CD8-positive, alpha-beta memory T cell (primary cell): ENCODE measurements at regions not wholly inside any gene's neighbourhood (a gene's known extent, or its start where the extent isn't known, plus 50 kb on each side); places are given as distances from the start of the nearest gene placed in this dataset.
"Not testable (repeated sequence)": the region's sequence is repeated elsewhere in the genome, so short reads cannot be mapped to it uniquely, and the experiment has no call there.

Source experiments
- CTCF ChIA-PET: fragments of 350-600 bp; sonication (Branson Sonifier 250); formaldehyde crosslinking; loops from one replicate; lab custom pipeline; 2021; ENCODE audit warnings: antibody characterized with exemption; lab: Charles Lee
- POLR2A ChIA-PET: fragments of 350-600 bp; sonication (Branson Sonifier 250); formaldehyde crosslinking; loops from one replicate; lab custom pipeline; 2021; ENCODE audit warnings: antibody characterized with exemption; lab: Charles Lee
- DNase-seq, 5 donors: peaks; one replicate each; pipeline versions ENCODE4 v3.0.0 to v3.0.0-alpha.2; 2020 to 2022; ENCODE audit warnings: mixed read lengths in 1 of 5
- H3K27ac ChIP-seq: one replicate; pipeline ENCODE4 v1.7.0; 2013; ENCODE audit warnings: low read depth, mild to moderate bottlenecking, low read length, moderate library complexity
- H3K27me3 ChIP-seq: 2 replicates; pipeline ENCODE4 v1.7.0; 2013; ENCODE audit warnings: low read length, mild to moderate bottlenecking; ENCODE audit not compliant: insufficient read depth, poor library complexity, severe bottlenecking
- H3K36me3 ChIP-seq: 2 replicates; pipeline ENCODE4 v1.7.0; 2013; ENCODE audit warnings: mild to moderate bottlenecking, low read length, moderate library complexity; ENCODE audit not compliant: insufficient read depth
- H3K4me1 ChIP-seq: 2 replicates; pipeline ENCODE4 v1.7.0; 2013; ENCODE audit warnings: mild to moderate bottlenecking, low read length, moderate library complexity; ENCODE audit not compliant: insufficient read depth
- H3K4me3 ChIP-seq: 2 replicates; pipeline ENCODE4 v1.7.0; 2013; ENCODE audit warnings: mild to moderate bottlenecking, low read length
- H3K9me3 ChIP-seq: 2 replicates; pipeline ENCODE4 v1.7.0; 2013; ENCODE audit warnings: mild to moderate bottlenecking, low read length
- H3K27ac Mint-ChIP-seq, 8 donors: one replicate each; pipeline ENCODE4 v1.8.0; 2020 to 2021; ENCODE audit warnings: mixed read lengths in 8 of 8, mild to moderate bottlenecking in 6 of 8, inconsistent platforms in 3 of 8, moderate library complexity in 3 of 8
- H3K27me3 Mint-ChIP-seq, 2 donors: one replicate each; pipeline ENCODE4 v1.8.0; 2020 to 2021; ENCODE audit warnings: mixed read lengths in 2 of 2, mild to moderate bottlenecking in 1 of 2, moderate library complexity in 1 of 2
- H3K36me3 Mint-ChIP-seq, 3 donors: one replicate each; pipeline ENCODE4 v1.8.0; 2020 to 2021; ENCODE audit warnings: mixed read lengths in 3 of 3, inconsistent platforms in 1 of 3, mild to moderate bottlenecking in 1 of 3
- H3K4me1 Mint-ChIP-seq, 3 donors: one replicate each; pipeline ENCODE4 v1.8.0; 2020 to 2021; ENCODE audit warnings: mixed read lengths in 3 of 3, inconsistent platforms in 1 of 3, mild to moderate bottlenecking in 1 of 3
- H3K4me3 Mint-ChIP-seq, 7 donors: one replicate each; pipeline ENCODE4 v1.8.0; 2020 to 2021; ENCODE audit warnings: mixed read lengths in 7 of 7, mild to moderate bottlenecking in 6 of 7, moderate library complexity in 4 of 7, inconsistent platforms in 2 of 7
- H3K9me3 Mint-ChIP-seq, 5 donors: one replicate each; pipeline ENCODE4 v1.8.0; 2020 to 2022; ENCODE audit warnings: mixed read lengths in 5 of 5, mild to moderate bottlenecking in 3 of 5, moderate library complexity in 2 of 5, inconsistent platforms in 1 of 5

GRCh38 chr11:81787584-81788049, 946.0 kb downstream of the FAM181B start:
- no peak overlapping the region for H3K27ac ChIP-seq
- no peaks in the 10 kb centered on the region for H3K36me3 ChIP-seq
- H3K9me3 Mint-ChIP-seq, result no peaks in the 10 kb centered on the region
- no peaks in the 10 kb centered on the region for H3K9me3 ChIP-seq
- H3K4me1 ChIP-seq, result peaks cover 6% of the 10 kb centered on the region
- H3K27me3 ChIP-seq, result no peaks in the 10 kb centered on the region
- no peaks in the 10 kb centered on the region for H3K36me3 Mint-ChIP-seq
- H3K4me3 Mint-ChIP-seq, result peak overlapping the region in 1 of 7 donors; percentile 1
- peak in 2 of 5 donors; percentile 19 to 39 for DNase-seq
- peaks cover 0 to under 1% of the 10 kb centered on the region in 2 donors for H3K27me3 Mint-ChIP-seq
- peak overlapping the region in 1 of 8 donors; percentile 10 for H3K27ac Mint-ChIP-seq
- ChIA-PET POLR2A (no interaction called here), CTCF (interaction anchor here (0.8 to 1.9 kb wide), 6 partner anchors 10 to 439 kb away, joined by 3 to 5 read pairs (median 3); no protein-coding TSS in a partner anchor)
- peaks cover 10 to 15% (median 14%) of the 10 kb centered on the region in 3 donors for H3K4me1 Mint-ChIP-seq
- no peak overlapping the region for H3K4me3 ChIP-seq

- Mint-ChIP-seq H3K36me3 (no peaks in the 10 kb centered on the region), H3K4me1 (no peaks in the 10 kb centered on the region)
- H3K4me3 ChIP-seq, result no peak overlapping the region
These were observed 961.5 kb downstream of the FAM181B start for GRCh38 chr11:81772166-81772565.

GRCh38 chr11:81769906-81770305, 963.8 kb downstream of the FAM181B start:
- H3K4me3 Mint-ChIP-seq, CTCF ChIA-PET, H3K36me3 Mint-ChIP-seq, H3K27me3 ChIP-seq, H3K36me3 ChIP-seq, H3K4me3 ChIP-seq, DNase-seq, H3K27ac Mint-ChIP-seq, H3K9me3 Mint-ChIP-seq, H3K27ac ChIP-seq, H3K9me3 ChIP-seq, POLR2A ChIA-PET, H3K4me1 Mint-ChIP-seq, H3K4me1 ChIP-seq, H3K27me3 Mint-ChIP-seq: not testable (repeated sequence)

More at GRCh38 chr11:81772166-81772565, 961.5 kb downstream of the FAM181B start:
- H3K9me3 ChIP-seq, result no peaks in the 10 kb centered on the region
- ChIA-PET CTCF (no interaction called here), POLR2A (no interaction called here)
- no peaks in the 10 kb centered on the region for H3K9me3 Mint-ChIP-seq
- H3K27me3 Mint-ChIP-seq, result no peaks in the 10 kb centered on the region
- H3K36me3 ChIP-seq, result no peaks in the 10 kb centered on the region
- no peak overlapping the region for H3K27ac ChIP-seq
- H3K4me3 Mint-ChIP-seq, result no peak overlapping the region
- H3K27ac Mint-ChIP-seq, result no peak overlapping the region
- no peak for DNase-seq
- no peaks in the 10 kb centered on the region for H3K27me3 ChIP-seq
- H3K4me1 ChIP-seq, result no peaks in the 10 kb centered on the region

GRCh38 chr11:81756864-81757595, 976.6 kb downstream of the FAM181B start:
- no peak overlapping the region for H3K4me3 Mint-ChIP-seq
- CTCF ChIA-PET, result no interaction called here
- H3K4me1 Mint-ChIP-seq, result no peaks in the 10 kb centered on the region
- H3K36me3 Mint-ChIP-seq, result no peaks in the 10 kb centered on the region
- no peak overlapping the region for H3K27ac Mint-ChIP-seq
- H3K9me3 ChIP-seq, result no peaks in the 10 kb centered on the region
- H3K9me3 Mint-ChIP-seq, result no peaks in the 10 kb centered on the region
- H3K27me3 ChIP-seq, result no peaks in the 10 kb centered on the region
- H3K27ac ChIP-seq, result no peak overlapping the region
- H3K4me3 ChIP-seq, result no peak overlapping the region
- no peaks in the 10 kb centered on the region for H3K4me1 ChIP-seq
- H3K36me3 ChIP-seq, result no peaks in the 10 kb centered on the region
- POLR2A ChIA-PET, result no interaction called here
- peaks cover 2 to 4% of the 10 kb centered on the region in 2 donors for H3K27me3 Mint-ChIP-seq
- DNase-seq, result no peak

- DNase-seq, result no peak
- CTCF ChIA-PET, result no interaction called here
- no peak overlapping the region for H3K27ac ChIP-seq
- H3K4me1 ChIP-seq, result no peaks in the 10 kb centered on the region
- no peaks in the 10 kb centered on the region for H3K36me3 Mint-ChIP-seq
- no peaks in the 10 kb centered on the region for H3K36me3 ChIP-seq
- no peak overlapping the region for H3K27ac Mint-ChIP-seq
- no peaks in the 10 kb centered on the region for H3K27me3 Mint-ChIP-seq
- H3K9me3 ChIP-seq, result no peaks in the 10 kb centered on the region
- H3K4me3 Mint-ChIP-seq, result no peak overlapping the region
- POLR2A ChIA-PET, result no interaction called here
- H3K9me3 Mint-ChIP-seq, result no peaks in the 10 kb centered on the region
- H3K4me1 Mint-ChIP-seq, result no peaks in the 10 kb centered on the region
- H3K4me3 ChIP-seq, result no peak overlapping the region
- no peaks in the 10 kb centered on the region for H3K27me3 ChIP-seq
These were observed 984.4 kb downstream of the FAM181B start for GRCh38 chr11:81749245-81749644.

- H3K27me3 Mint-ChIP-seq, result no peaks in the 10 kb centered on the region
- no peaks in the 10 kb centered on the region for H3K27me3 ChIP-seq
These were observed 989.1 kb downstream of the FAM181B start for GRCh38 chr11:81744336-81745116.

GRCh38 chr11:81725701-81726100, 1008.0 kb downstream of the FAM181B start:
- Mint-ChIP-seq H3K27me3 (no peaks in the 10 kb centered on the region), H3K4me3 (no peak overlapping the region), H3K9me3 (peaks cover 5 to 11% (median 8%) of the 10 kb centered on the region in 5 donors), H3K36me3 (peaks cover 0 to 3% (median 0%) of the 10 kb centered on the region in 3 donors), H3K4me1 (no peaks in the 10 kb centered on the region), H3K27ac (no peak overlapping the region)
- no peaks in the 10 kb centered on the region for H3K9me3 ChIP-seq
- H3K27me3 ChIP-seq, result no peaks in the 10 kb centered on the region
- CTCF ChIA-PET, result no interaction called here
- no peak overlapping the region for H3K27ac ChIP-seq
- POLR2A ChIA-PET, result no interaction called here
- H3K36me3 ChIP-seq, result no peaks in the 10 kb centered on the region
- no peak overlapping the region for H3K4me3 ChIP-seq
- H3K4me1 ChIP-seq, result no peaks in the 10 kb centered on the region
- no peak for DNase-seq

More at GRCh38 chr11:81744336-81745116, 989.1 kb downstream of the FAM181B start:
- Mint-ChIP-seq H3K36me3 (no peaks in the 10 kb centered on the region), H3K4me3 (no peak overlapping the region), H3K9me3 (no peaks in the 10 kb centered on the region), H3K4me1 (no peaks in the 10 kb centered on the region), H3K27ac (no peak overlapping the region)
- POLR2A ChIA-PET, result no interaction called here
- CTCF ChIA-PET, result no interaction called here
- Histone ChIP-seq H3K9me3 (no peaks in the 10 kb centered on the region), H3K27ac (no peak overlapping the region), H3K4me1 (no peaks in the 10 kb centered on the region), H3K4me3 (no peak overlapping the region), H3K36me3 (no peaks in the 10 kb centered on the region)
- no peak for DNase-seq

- no peaks in the 10 kb centered on the region for H3K36me3 ChIP-seq
- H3K27ac Mint-ChIP-seq, result no peak overlapping the region
- H3K27ac ChIP-seq, result no peak overlapping the region
- no peak overlapping the region for H3K4me3 ChIP-seq
- DNase-seq, result no peak
- POLR2A ChIA-PET, result no interaction called here
- peaks cover 0 to 3% of the 10 kb centered on the region in 2 donors for H3K27me3 Mint-ChIP-seq
- CTCF ChIA-PET, result no interaction called here
- H3K27me3 ChIP-seq, result no peaks in the 10 kb centered on the region
- H3K9me3 Mint-ChIP-seq, result peaks cover 0 to 4% (median 0%) of the 10 kb centered on the region in 5 donors
- no peaks in the 10 kb centered on the region for H3K9me3 ChIP-seq
- no peaks in the 10 kb centered on the region for H3K4me1 ChIP-seq
- H3K4me1 Mint-ChIP-seq, result no peaks in the 10 kb centered on the region
- no peak overlapping the region for H3K4me3 Mint-ChIP-seq
- no peaks in the 10 kb centered on the region for H3K36me3 Mint-ChIP-seq
These were observed 1016.0 kb downstream of the FAM181B start for GRCh38 chr11:81717695-81718094.
